ENCODE measurements at regions not wholly inside any gene's neighbourhood (a gene's known extent, or its start where the extent isn't known, plus 50 kb on each side); places are given as distances from the start of the nearest gene placed in this dataset.

- no peak for TF ChIP-seq CTCF (IDR thresholded peaks at IDR 0.05 in 2 of 3, conservative IDR thresholded peaks at IDR 0.05 in 1 of 3; ENCODE audit: control insufficient read depth in 2 of 3, extremely low read depth in 1 of 3, insufficient read depth in 1 of 3, low read depth in 3 of 3, low read length in 3 of 3)
- no peak for TF ChIP-seq ATF2 (IDR thresholded peaks at IDR 0.05; ENCODE audit: low read length)
- no peak for TF ChIP-seq BHLHE40 (IDR thresholded peaks at IDR 0.05; ENCODE audit: borderline replicate concordance in 1 of 2, low read depth in 2 of 2, low read length in 1 of 2)
- no peak for TF ChIP-seq CEBPB (IDR thresholded peaks at IDR 0.05; ENCODE audit: borderline replicate concordance in 1 of 2, low read depth in 2 of 2, low read length in 2 of 2)
- TF ChIP-seq POLR2A (IDR thresholded peaks at IDR 0.05; ENCODE audit: low read depth, low read length) = no peak
- no peak for TF ChIP-seq REST (IDR thresholded peaks at IDR 0.05; ENCODE audit: low read depth, low read length)
- no peak for TF ChIP-seq EZH2 (IDR thresholded peaks at IDR 0.05; ENCODE audit: borderline replicate concordance, control insufficient read depth, low read depth, low read length)
- TF ChIP-seq ZSCAN29 (IDR thresholded peaks at IDR 0.05) = no peak
- TF ChIP-seq RFX5 (IDR thresholded peaks at IDR 0.05; ENCODE audit: low read depth, low read length) = no peak
- TF ChIP-seq EGR1 (IDR thresholded peaks at IDR 0.05; ENCODE audit: borderline replicate concordance in 1 of 2, low read depth in 2 of 2, low read length in 2 of 2) = no peak
- TF ChIP-seq FOXM1 (IDR thresholded peaks at IDR 0.05; ENCODE audit: low read depth, low read length) = no peak
- no peak for TF ChIP-seq CHD4 (IDR thresholded peaks at IDR 0.05)
- no peak for TF ChIP-seq RCOR1 (conservative IDR thresholded peaks at IDR 0.05; ENCODE audit: low read depth, low read length)
- TF ChIP-seq MTA2 (IDR thresholded peaks at IDR 0.05; ENCODE audit: low read depth) = no peak
These were observed 568.8 kb downstream of the STIM2 start for GRCh38 chr4:27429364-27429871.

All from GM12878 (cell line).